HG03039 (cell line): ENCODE measurements at regions not wholly inside any gene's neighbourhood (a gene's known extent, or its start where the extent isn't known, plus 50 kb on each side); places are given as distances from the start of the nearest gene placed in this dataset.
A peak's percentile ranks its signal among the peaks of the same experiment; 100 is the strongest.

Source experiments
- ATAC-seq: cut with Tn5 transposase; IDR thresholded peaks from one replicate; pipeline ENCODE4 v1.9.1; 2021; ENCODE audit warnings: mild to moderate bottlenecking, moderate library complexity; ENCODE audit not compliant: unreplicated experiment

- no peak for ATAC-seq
These were observed 128.4 kb upstream of the JAG1 start for GRCh38 chr20:10802236-10802635.

- no peak for ATAC-seq
These were observed 132.0 kb upstream of the JAG1 start for GRCh38 chr20:10805764-10806163.

GRCh38 chr20:10806539-10806938 lies 132.7 kb upstream of the JAG1 start:
- no peak for ATAC-seq

- no peak for ATAC-seq
These were observed 133.2 kb upstream of the JAG1 start for GRCh38 chr20:10807013-10807412.

GRCh38 chr20:10812759-10813327 lies 139.0 kb upstream of the JAG1 start:
- ATAC-seq: no peak

- no peak for ATAC-seq
These were observed 149.8 kb upstream of the JAG1 start for GRCh38 chr20:10823585-10823984.

GRCh38 chr20:10824750-10825500 lies 151.1 kb upstream of the JAG1 start:
- ATAC-seq: no peak

- no peak for ATAC-seq
These were observed 152.3 kb upstream of the JAG1 start for GRCh38 chr20:10826111-10826510.

GRCh38 chr20:10828180-10828579 lies 154.4 kb upstream of the JAG1 start:
- no peak for ATAC-seq

GRCh38 chr20:10832141-10832540 lies 158.3 kb upstream of the JAG1 start:
- ATAC-seq: no peak

- ATAC-seq: no peak
These were observed 164.1 kb upstream of the JAG1 start for GRCh38 chr20:10837901-10838300.

- ATAC-seq: no peak
These were observed 168.3 kb upstream of the JAG1 start for GRCh38 chr20:10842116-10842515.

GRCh38 chr20:10843146-10843711 lies 169.4 kb upstream of the JAG1 start:
- no peak for ATAC-seq

GRCh38 chr20:10846766-10847165 lies 173.0 kb upstream of the JAG1 start:
- ATAC-seq: no peak

- peak; percentile 58 for ATAC-seq
These were observed 175.1 kb upstream of the JAG1 start for GRCh38 chr20:10848810-10849370.

- no peak for ATAC-seq
These were observed 179.4 kb upstream of the JAG1 start for GRCh38 chr20:10853176-10853575.

GRCh38 chr20:10853731-10854130 lies 179.9 kb upstream of the JAG1 start:
- ATAC-seq: no peak

- no peak for ATAC-seq
These were observed 181.2 kb upstream of the JAG1 start for GRCh38 chr20:10854976-10855375.

- ATAC-seq: no peak
These were observed 182.0 kb upstream of the JAG1 start for GRCh38 chr20:10855778-10856177.

GRCh38 chr20:10856237-10857015 lies 182.6 kb upstream of the JAG1 start:
- ATAC-seq: no peak

- ATAC-seq: no peak
These were observed 183.7 kb upstream of the JAG1 start for GRCh38 chr20:10857352-10858070.
